CD4-positive, alpha-beta T cell (primary cell): ENCODE measurements at regions not wholly inside any gene's neighbourhood (a gene's known extent, or its start where the extent isn't known, plus 50 kb on each side); places are given as distances from the start of the nearest gene placed in this dataset.

ENCODE experiments used
- ATAC-seq: fragments of 200-7000 bp; cut with Tn5 transposase; one replicate; pipeline ENCODE4 v1.10.0; 2022; ENCODE audit warnings: mild to moderate bottlenecking; ENCODE audit not compliant: poor library complexity
- CTCF ChIA-PET: fragments of 350-600 bp; sonication (Branson Sonifier 250); formaldehyde crosslinking; loops from one replicate; lab custom pipeline; 2021; ENCODE audit warnings: antibody characterized with exemption, inconsistent platforms; lab: Charles Lee
- POLR2A ChIA-PET: fragments of 350-600 bp; sonication (Branson Sonifier 250); formaldehyde crosslinking; loops from one replicate; lab custom pipeline; 2021; ENCODE audit warnings: antibody characterized with exemption, inconsistent platforms; lab: Charles Lee
- DNase-seq, 14 experiments: peaks; one replicate each; pipeline ENCODE4 v3.0.0-alpha.2; 2013 to 2020; ENCODE audit warnings: mixed read lengths in 2 of 14
- H3K27ac ChIP-seq, 2 donors: one replicate each; pipeline versions ENCODE4 v1.5.1 to v1.7.0; 2013; ENCODE audit warnings: low read length in 2 of 2, low read depth in 1 of 2, mild to moderate bottlenecking in 1 of 2
- H3K27me3 ChIP-seq, 2 experiments: 1 replicate in 1 of 2; 2 replicates in 1 of 2; pipeline versions ENCODE4 v1.6.1 to v1.7.0; 2013; ENCODE audit warnings: low read length in 2 of 2, control low read depth in 1 of 2, mild to moderate bottlenecking in 1 of 2, moderate library complexity in 1 of 2; ENCODE audit not compliant: insufficient read depth in 2 of 2, control insufficient read depth in 1 of 2
- H3K36me3 ChIP-seq: one replicate; pipeline ENCODE4 v1.6.1; 2013; ENCODE audit warnings: low read length, control low read depth; ENCODE audit not compliant: insufficient read depth
- H3K4me1 ChIP-seq: one replicate; pipeline ENCODE4 v1.6.1; 2013; ENCODE audit warnings: low read length, control low read depth; ENCODE audit not compliant: insufficient read depth
- H3K4me3 ChIP-seq: one replicate; pipeline ENCODE4 v1.5.1; 2013; ENCODE audit warnings: mild to moderate bottlenecking, low read length, moderate library complexity
- H3K9me3 ChIP-seq, 2 experiments: 1 replicate in 1 of 2; 2 replicates in 1 of 2; pipeline versions ENCODE4 v1.6.1 to v1.7.0; 2013; ENCODE audit warnings: low read length in 2 of 2, mild to moderate bottlenecking in 2 of 2, control low read depth in 1 of 2, moderate library complexity in 1 of 2; ENCODE audit not compliant: control insufficient read depth in 1 of 2, insufficient read depth in 1 of 2
- H3K27ac Mint-ChIP-seq: one replicate; pipeline ENCODE4 v1.8.0; 2020; ENCODE audit warnings: mixed read lengths
- H3K27me3 Mint-ChIP-seq: one replicate; pipeline ENCODE4 v1.8.0; 2021; ENCODE audit warnings: mixed read lengths
- H3K36me3 Mint-ChIP-seq: one replicate; pipeline ENCODE4 v1.8.0; 2021; ENCODE audit warnings: low read depth, mixed read lengths
- H3K4me1 Mint-ChIP-seq: one replicate; pipeline ENCODE4 v1.8.0; 2021; ENCODE audit warnings: low read depth, mixed read lengths
- H3K4me3 Mint-ChIP-seq: one replicate; pipeline ENCODE4 v1.8.0; 2020; ENCODE audit warnings: mild to moderate bottlenecking, mixed read lengths
- H3K9me3 Mint-ChIP-seq: one replicate; pipeline ENCODE4 v1.8.0; 2020; ENCODE audit warnings: mixed read lengths
- intact Hi-C, 2 experiments: fragments of 100-400 bp; cut with DNase I in 1 of 2; cut with micrococcal nuclease in 1 of 2; formaldehyde crosslinking; loops; one replicate each; pipeline versions ENCODE4 v1.15.1 to v1.9.0; 2023 to 2025; cut with DNase I, micrococcal nuclease
- TF ChIP-seq, protein P1 (sequence below): fragments of 200-600 bp; IDR thresholded peaks from one replicate; pipeline ENCODE4 v1.8.0; 2022; ENCODE audit warnings: antibody characterized with exemption, mild to moderate bottlenecking

DNA sequence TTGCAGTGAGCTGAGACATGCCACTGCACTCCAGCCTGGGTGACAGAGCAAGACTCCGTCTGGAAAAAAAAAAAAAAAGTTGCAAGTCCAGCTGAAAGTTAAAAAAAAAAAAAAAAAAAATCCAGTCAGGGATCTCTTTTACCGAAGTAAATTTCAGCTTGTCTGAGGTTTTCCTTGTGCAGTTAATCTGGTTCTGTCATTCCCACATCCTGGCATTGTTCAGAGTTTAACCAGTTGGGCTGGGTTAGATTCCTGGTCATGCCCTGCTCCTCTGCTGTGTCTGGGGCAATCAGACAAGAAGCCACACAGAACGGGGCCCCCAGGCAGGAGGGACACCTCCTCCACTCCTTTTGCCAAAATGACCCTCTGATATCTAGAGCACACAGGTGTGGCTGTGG is 84.1 kb upstream of the KLHL25 start:
- Mint-ChIP-seq H3K4me3 (no peak overlapping the region), H3K9me3 (no peaks in the 10 kb centered on the region), H3K4me1 (no peaks in the 10 kb centered on the region), H3K27ac (no peak overlapping the region), H3K27me3 (peaks cover 73% of the 10 kb centered on the region), H3K36me3 (no peaks in the 10 kb centered on the region)
- Histone ChIP-seq H3K27me3 (peaks cover 7 to 27% of the 10 kb centered on the region in 2 experiments), H3K9me3 (no peaks in the 10 kb centered on the region), H3K4me3 (no peak overlapping the region), H3K4me1 (no peaks in the 10 kb centered on the region), H3K27ac (no peak overlapping the region), H3K36me3 (no peaks in the 10 kb centered on the region)
- ChIA-PET CTCF (interaction anchor here (1.1 kb wide), 1 partner anchor 9 kb away, joined by 3 read pairs; no protein-coding TSS in a partner anchor), POLR2A (no interaction called here)
- ATAC-seq (no peak), DNase-seq (no peak)
- intact Hi-C loops: no loop called here
- TF ChIP-seq, protein P1, sequence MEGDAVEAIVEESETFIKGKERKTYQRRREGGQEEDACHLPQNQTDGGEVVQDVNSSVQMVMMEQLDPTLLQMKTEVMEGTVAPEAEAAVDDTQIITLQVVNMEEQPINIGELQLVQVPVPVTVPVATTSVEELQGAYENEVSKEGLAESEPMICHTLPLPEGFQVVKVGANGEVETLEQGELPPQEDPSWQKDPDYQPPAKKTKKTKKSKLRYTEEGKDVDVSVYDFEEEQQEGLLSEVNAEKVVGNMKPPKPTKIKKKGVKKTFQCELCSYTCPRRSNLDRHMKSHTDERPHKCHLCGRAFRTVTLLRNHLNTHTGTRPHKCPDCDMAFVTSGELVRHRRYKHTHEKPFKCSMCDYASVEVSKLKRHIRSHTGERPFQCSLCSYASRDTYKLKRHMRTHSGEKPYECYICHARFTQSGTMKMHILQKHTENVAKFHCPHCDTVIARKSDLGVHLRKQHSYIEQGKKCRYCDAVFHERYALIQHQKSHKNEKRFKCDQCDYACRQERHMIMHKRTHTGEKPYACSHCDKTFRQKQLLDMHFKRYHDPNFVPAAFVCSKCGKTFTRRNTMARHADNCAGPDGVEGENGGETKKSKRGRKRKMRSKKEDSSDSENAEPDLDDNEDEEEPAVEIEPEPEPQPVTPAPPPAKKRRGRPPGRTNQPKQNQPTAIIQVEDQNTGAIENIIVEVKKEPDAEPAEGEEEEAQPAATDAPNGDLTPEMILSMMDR: no peak

DNA sequence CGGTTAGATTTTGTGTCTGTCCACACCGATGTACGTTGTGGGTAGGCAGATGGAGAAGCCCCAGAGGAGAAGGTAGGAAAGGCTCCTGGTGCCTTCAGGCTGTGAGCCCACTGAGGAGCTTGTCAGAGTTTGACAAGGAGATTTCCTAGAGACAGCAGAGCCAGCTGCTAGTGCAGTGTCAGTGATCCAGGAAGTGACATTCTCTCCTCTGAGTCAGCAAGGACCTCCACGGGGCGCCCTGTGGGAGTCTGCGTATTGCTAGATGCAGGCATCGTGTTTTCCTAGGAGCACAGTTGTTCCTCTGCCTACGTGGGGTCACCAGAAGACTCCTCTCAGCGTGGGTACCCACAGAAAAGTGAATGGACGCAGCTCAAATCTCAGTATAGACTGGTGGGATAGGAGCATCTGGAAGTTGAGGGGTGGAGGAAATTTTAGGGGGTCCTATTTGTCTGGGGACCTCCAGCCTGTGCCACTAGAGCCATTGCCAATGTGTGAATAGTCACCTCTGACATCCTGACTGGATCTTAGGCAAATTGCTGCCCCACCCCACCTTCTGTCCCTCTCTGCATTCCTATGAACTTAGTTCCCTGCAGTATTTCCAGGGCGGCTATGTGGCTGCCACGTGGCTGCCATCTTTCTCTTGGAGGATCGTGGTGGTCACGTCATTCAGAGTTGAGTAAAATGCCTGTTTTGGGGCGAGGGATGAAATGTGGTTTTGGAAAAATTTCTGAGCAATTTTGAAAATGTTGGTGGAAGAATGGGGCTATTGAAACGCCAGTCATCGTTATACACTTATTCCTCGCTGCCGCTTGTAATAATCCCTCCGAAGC is 84.8 kb upstream of the KLHL25 start:
- DNase-seq: no peak
- Mint-ChIP-seq H3K4me3 (no peak overlapping the region), H3K27ac (no peak overlapping the region), H3K9me3 (no peaks in the 10 kb centered on the region), H3K27me3 (peaks cover 76% of the 10 kb centered on the region), H3K4me1 (no peaks in the 10 kb centered on the region), H3K36me3 (no peaks in the 10 kb centered on the region)
- TF ChIP-seq, protein P1: no peak
- CTCF ChIA-PET: no interaction called here
- Histone ChIP-seq H3K36me3 (no peaks in the 10 kb centered on the region), H3K27ac (no peak overlapping the region), H3K27me3 (peaks cover 6 to 22% of the 10 kb centered on the region in 2 experiments), H3K9me3 (no peaks in the 10 kb centered on the region), H3K4me3 (no peak overlapping the region), H3K4me1 (no peaks in the 10 kb centered on the region)
- POLR2A ChIA-PET: no interaction called here
- ATAC-seq: no peak
- intact Hi-C loops: no loop called here

DNA sequence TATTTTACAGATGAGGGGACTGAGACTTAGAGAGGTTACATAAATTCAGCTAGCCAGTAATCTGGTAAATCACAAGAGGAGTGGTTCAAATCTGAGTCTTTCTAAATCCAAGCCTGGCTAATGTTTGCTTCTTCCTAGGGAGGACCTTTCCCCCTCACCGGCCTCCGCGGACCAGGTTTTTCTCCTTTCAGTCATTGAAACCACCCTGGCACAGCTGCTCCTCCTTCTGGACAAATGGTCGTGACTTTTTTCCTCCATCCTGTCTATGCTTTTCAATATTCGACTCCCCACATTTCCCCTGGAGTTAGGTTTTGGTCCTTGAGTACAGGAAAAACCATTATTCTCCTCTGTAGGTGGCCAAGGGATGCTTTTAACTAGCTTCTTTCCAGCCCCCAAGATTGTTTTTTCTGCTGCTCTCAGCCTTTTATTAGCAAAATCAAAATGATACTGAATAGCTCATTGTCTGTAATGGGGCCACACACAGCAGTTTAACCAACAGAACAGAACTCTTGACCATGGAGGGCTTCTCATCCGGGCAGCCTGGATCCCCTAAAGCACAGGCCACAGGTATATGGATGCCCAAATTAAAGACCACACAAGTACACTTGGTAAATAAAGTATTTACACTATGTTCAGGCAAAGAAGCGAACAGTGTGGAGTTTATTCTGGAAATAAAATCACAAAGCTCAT is 85.9 kb upstream of the KLHL25 start:
- H3K27ac ChIP-seq: no peak overlapping the region

More for the DNA sequence above, 85.9 kb upstream of the KLHL25 start:
- H3K36me3 ChIP-seq: no peaks in the 10 kb centered on the region
- POLR2A ChIA-PET: no interaction called here
- H3K27me3 Mint-ChIP-seq: peaks cover 79% of the 10 kb centered on the region
- intact Hi-C loops: no loop called here
- H3K4me1 Mint-ChIP-seq: no peaks in the 10 kb centered on the region
- H3K4me3 Mint-ChIP-seq: no peak overlapping the region
- H3K27me3 ChIP-seq: peaks cover 6 to 22% of the 10 kb centered on the region in 2 experiments
- H3K9me3 ChIP-seq: no peaks in the 10 kb centered on the region
- TF ChIP-seq, protein P1: no peak
- H3K4me3 ChIP-seq: no peak overlapping the region
- CTCF ChIA-PET: no interaction called here
- H3K36me3 Mint-ChIP-seq: no peaks in the 10 kb centered on the region
- H3K4me1 ChIP-seq: no peaks in the 10 kb centered on the region
- DNase-seq (no peak), ATAC-seq (no peak)
- H3K27ac Mint-ChIP-seq: no peak overlapping the region
- H3K9me3 Mint-ChIP-seq: no peaks in the 10 kb centered on the region
